ENCODE measurements at regions not wholly inside any gene's neighbourhood (a gene's known extent, or its start where the extent isn't known, plus 50 kb on each side); places are given as distances from the start of the nearest gene placed in this dataset.
"Not testable (repeated sequence)": the region's sequence is repeated elsewhere in the genome, so short reads cannot be mapped to it uniquely, and the experiment has no call there.

GRCh38 chr4:23023666-23024065, 330.9 kb downstream of the GBA3 start:
- H3K27ac Mint-ChIP-seq: no peak overlapping the region
- H3K4me3 Mint-ChIP-seq: no peak overlapping the region
- DNase-seq: no peak
- no peaks in the 10 kb centered on the region for H3K36me3 Mint-ChIP-seq (ENCODE audit: low read depth)
- no peaks in the 10 kb centered on the region for H3K27me3 Mint-ChIP-seq (ENCODE audit: low read depth)
- CTCF ChIA-PET: no interaction called here
- H3K9me3 Mint-ChIP-seq: no peaks in the 10 kb centered on the region
- intact Hi-C loops (cut with micrococcal nuclease): no loop called here
- no peaks in the 10 kb centered on the region for H3K4me1 Mint-ChIP-seq (ENCODE audit: low read depth)

DNA sequence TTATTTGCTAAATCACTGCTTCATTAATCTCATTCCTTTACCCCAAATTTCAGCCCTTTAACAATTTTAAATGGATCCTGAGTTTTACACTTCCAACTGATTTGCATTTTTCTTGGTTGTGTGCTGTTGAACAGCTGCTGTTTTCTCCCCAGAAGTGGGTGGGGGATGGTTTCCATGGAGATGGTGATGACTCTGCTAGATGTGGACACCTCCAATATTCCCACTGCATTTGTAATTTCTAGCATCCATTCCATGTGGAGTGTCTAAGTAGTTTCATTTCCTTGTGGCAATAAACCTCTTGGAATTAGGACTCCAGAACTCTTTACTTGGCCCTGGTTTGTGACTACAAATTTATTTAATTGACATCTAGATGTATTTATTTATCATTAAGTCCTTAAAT, 330.4 kb downstream of the GBA3 start:
- Mint-ChIP-seq H3K4me1 (ENCODE audit: low read depth) (no peaks in the 10 kb centered on the region), H3K36me3 (ENCODE audit: low read depth) (no peaks in the 10 kb centered on the region), H3K4me3 (no peak overlapping the region), H3K27ac (no peak overlapping the region), H3K9me3 (no peaks in the 10 kb centered on the region), H3K27me3 (ENCODE audit: low read depth) (no peaks in the 10 kb centered on the region)
- CTCF ChIA-PET: no interaction called here
- DNase-seq: no peak
- intact Hi-C loops (cut with micrococcal nuclease): no loop called here

DNA sequence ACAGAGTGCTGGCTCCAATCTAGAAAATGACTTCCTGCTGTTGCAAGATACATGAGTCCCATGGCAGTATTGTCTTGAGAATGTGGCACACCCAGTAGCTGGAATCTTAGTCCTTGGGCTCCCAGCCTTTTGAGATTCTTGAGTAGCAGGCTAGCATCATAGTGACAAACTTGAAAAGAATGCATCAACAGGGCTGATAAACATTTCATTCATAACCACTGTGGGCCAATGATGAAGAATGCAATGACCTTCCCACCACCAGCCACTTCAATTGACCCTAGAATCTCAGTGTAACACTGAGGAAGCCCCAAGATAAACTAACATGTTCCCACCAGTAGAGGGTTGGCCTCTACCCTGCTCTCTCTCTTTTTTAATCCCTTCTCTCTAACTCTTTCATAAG, 329.3 kb downstream of the GBA3 start:
- Mint-ChIP-seq H3K36me3 (ENCODE audit: low read depth) (no peaks in the 10 kb centered on the region), H3K27me3 (ENCODE audit: low read depth) (no peaks in the 10 kb centered on the region), H3K4me3 (no peak overlapping the region)

GRCh38 chr4:23021040-23021439, 328.3 kb downstream of the GBA3 start:
- no peak overlapping the region for H3K4me3 Mint-ChIP-seq
- no peaks in the 10 kb centered on the region for H3K4me1 Mint-ChIP-seq (ENCODE audit: low read depth)
- DNase-seq: no peak
- CTCF ChIA-PET: no interaction called here
- no peaks in the 10 kb centered on the region for H3K9me3 Mint-ChIP-seq
- H3K36me3 Mint-ChIP-seq (ENCODE audit: low read depth): no peaks in the 10 kb centered on the region
- no peak overlapping the region for H3K27ac Mint-ChIP-seq
- intact Hi-C loops (cut with micrococcal nuclease): no loop called here
- H3K27me3 Mint-ChIP-seq (ENCODE audit: low read depth): no peaks in the 10 kb centered on the region

More for the DNA sequence above, 329.3 kb downstream of the GBA3 start:
- CTCF ChIA-PET: no interaction called here
- no peak overlapping the region for H3K27ac Mint-ChIP-seq
- no peaks in the 10 kb centered on the region for H3K9me3 Mint-ChIP-seq
- no peak for DNase-seq
- no peaks in the 10 kb centered on the region for H3K4me1 Mint-ChIP-seq (ENCODE audit: low read depth)
- intact Hi-C loops (cut with micrococcal nuclease): no loop called here

DNA sequence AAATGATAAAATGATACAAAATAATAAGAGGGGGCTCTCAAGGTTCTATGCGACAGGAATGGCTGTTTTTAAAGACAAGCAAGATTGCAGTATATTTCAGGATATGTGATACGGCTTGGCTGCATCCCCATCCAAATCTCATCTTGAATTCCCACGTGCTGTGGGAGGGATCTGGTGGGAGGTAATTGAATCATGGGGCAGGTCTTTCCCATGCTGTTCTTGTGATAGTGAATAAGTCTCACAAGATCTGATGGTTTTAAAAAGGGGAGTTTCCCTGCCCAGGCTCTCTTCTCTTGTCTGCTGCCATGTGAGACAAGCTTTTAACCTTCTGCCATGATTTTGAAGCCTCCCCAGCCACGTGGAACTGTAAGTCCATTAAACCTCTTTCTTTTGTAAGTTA, 327.7 kb downstream of the GBA3 start:
- DNase-seq; H3K4me1 Mint-ChIP-seq (ENCODE audit: low read depth); CTCF ChIA-PET; H3K9me3 Mint-ChIP-seq; intact Hi-C loops (cut with micrococcal nuclease); H3K36me3 Mint-ChIP-seq (ENCODE audit: low read depth); H3K27ac Mint-ChIP-seq; H3K27me3 Mint-ChIP-seq (ENCODE audit: low read depth); H3K4me3 Mint-ChIP-seq: not testable (repeated sequence)

GRCh38 chr4:23016981-23017380, 324.2 kb downstream of the GBA3 start:
- H3K27me3 Mint-ChIP-seq (ENCODE audit: low read depth): no peaks in the 10 kb centered on the region
- H3K9me3 Mint-ChIP-seq: no peaks in the 10 kb centered on the region
- DNase-seq: no peak
- CTCF ChIA-PET: no interaction called here
- no peaks in the 10 kb centered on the region for H3K4me1 Mint-ChIP-seq (ENCODE audit: low read depth)
- intact Hi-C loops (cut with micrococcal nuclease): no loop called here
- no peak overlapping the region for H3K27ac Mint-ChIP-seq
- no peaks in the 10 kb centered on the region for H3K36me3 Mint-ChIP-seq (ENCODE audit: low read depth)
- no peak overlapping the region for H3K4me3 Mint-ChIP-seq

GRCh38 chr4:23015821-23016220, 323.1 kb downstream of the GBA3 start:
- Mint-ChIP-seq H3K27ac (no peak overlapping the region), H3K4me3 (no peak overlapping the region), H3K27me3 (ENCODE audit: low read depth) (no peaks in the 10 kb centered on the region), H3K4me1 (ENCODE audit: low read depth) (no peaks in the 10 kb centered on the region), H3K36me3 (ENCODE audit: low read depth) (no peaks in the 10 kb centered on the region), H3K9me3 (no peaks in the 10 kb centered on the region)
- CTCF ChIA-PET: no interaction called here
- no peak for DNase-seq
- intact Hi-C loops (cut with micrococcal nuclease): no loop called here

GRCh38 chr4:23009093-23009492, 316.4 kb downstream of the GBA3 start:
- Mint-ChIP-seq H3K27ac (no peak overlapping the region), H3K4me1 (ENCODE audit: low read depth) (no peaks in the 10 kb centered on the region), H3K36me3 (ENCODE audit: low read depth) (no peaks in the 10 kb centered on the region), H3K27me3 (ENCODE audit: low read depth) (no peaks in the 10 kb centered on the region), H3K9me3 (no peaks in the 10 kb centered on the region), H3K4me3 (no peak overlapping the region)
- CTCF ChIA-PET: no interaction called here
- intact Hi-C loops (cut with micrococcal nuclease): no loop called here
- DNase-seq: no peak

DNA sequence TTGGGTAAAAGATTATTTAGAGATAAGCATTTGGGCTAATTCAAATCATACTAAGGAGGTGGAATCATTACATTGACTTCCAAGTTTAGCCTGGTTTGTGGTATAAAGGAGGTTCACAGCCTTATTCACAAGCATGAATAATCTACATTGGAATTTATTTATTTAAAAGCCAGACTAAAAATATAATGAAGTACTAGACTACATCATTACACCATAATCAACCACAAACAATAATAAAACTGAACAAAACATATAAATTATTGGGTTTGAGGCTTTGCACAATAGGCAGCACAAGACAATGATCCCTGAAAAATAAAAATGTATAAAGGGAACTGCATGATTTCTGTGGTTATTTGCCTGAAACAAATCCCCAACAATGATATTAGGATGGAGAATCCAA, 314.0 kb downstream of the GBA3 start:
- DNase-seq: no peak
- intact Hi-C loops (cut with micrococcal nuclease): no loop called here
- Mint-ChIP-seq H3K4me1 (ENCODE audit: low read depth) (no peaks in the 10 kb centered on the region), H3K36me3 (ENCODE audit: low read depth) (no peaks in the 10 kb centered on the region), H3K4me3 (no peak overlapping the region), H3K9me3 (no peaks in the 10 kb centered on the region), H3K27ac (no peak overlapping the region), H3K27me3 (ENCODE audit: low read depth) (no peaks in the 10 kb centered on the region)
- CTCF ChIA-PET: no interaction called here

- intact Hi-C loops (cut with micrococcal nuclease): no loop called here
- no peaks in the 10 kb centered on the region for H3K9me3 Mint-ChIP-seq
- H3K4me3 Mint-ChIP-seq: no peak overlapping the region
- H3K27me3 Mint-ChIP-seq (ENCODE audit: low read depth): no peaks in the 10 kb centered on the region
- DNase-seq: no peak
- CTCF ChIA-PET: no interaction called here
- H3K36me3 Mint-ChIP-seq (ENCODE audit: low read depth): no peaks in the 10 kb centered on the region
- H3K27ac Mint-ChIP-seq: no peak overlapping the region
- no peaks in the 10 kb centered on the region for H3K4me1 Mint-ChIP-seq (ENCODE audit: low read depth)
Measured at GRCh38 chr4:23005691-23006090, 313.0 kb downstream of the GBA3 start.

DNA sequence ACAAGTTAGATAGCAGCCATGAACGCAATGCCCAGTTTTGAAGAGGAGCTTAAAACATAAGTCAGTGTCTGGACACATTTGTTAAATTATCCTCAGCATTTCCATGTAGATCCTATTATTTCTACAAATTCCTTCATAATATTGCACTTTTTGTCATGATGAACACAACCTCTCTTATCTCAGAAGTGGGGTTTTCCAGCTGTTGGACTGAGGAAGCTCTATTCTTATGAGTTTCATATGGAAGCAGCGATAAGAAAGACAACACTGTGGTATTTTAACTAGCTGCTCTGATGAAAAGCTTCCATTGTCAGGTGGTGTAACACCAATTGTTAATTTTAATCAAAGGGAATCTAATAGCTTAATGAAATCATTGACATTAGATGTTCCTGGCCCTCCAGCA, 308.7 kb downstream of the GBA3 start:
- CTCF ChIA-PET: no interaction called here
- Mint-ChIP-seq H3K4me1 (ENCODE audit: low read depth) (no peaks in the 10 kb centered on the region), H3K9me3 (peaks cover 3% of the 10 kb centered on the region), H3K27me3 (ENCODE audit: low read depth) (no peaks in the 10 kb centered on the region), H3K27ac (no peak overlapping the region), H3K4me3 (no peak overlapping the region), H3K36me3 (ENCODE audit: low read depth) (no peaks in the 10 kb centered on the region)
- intact Hi-C loops (cut with micrococcal nuclease): no loop called here
- DNase-seq: no peak

GRCh38 chr4:22999419-22999818, 306.7 kb downstream of the GBA3 start:
- Mint-ChIP-seq H3K36me3 (ENCODE audit: low read depth) (no peaks in the 10 kb centered on the region), H3K4me3 (no peak overlapping the region), H3K27me3 (ENCODE audit: low read depth) (no peaks in the 10 kb centered on the region), H3K4me1 (ENCODE audit: low read depth) (no peaks in the 10 kb centered on the region), H3K27ac (no peak overlapping the region), H3K9me3 (peaks cover 4% of the 10 kb centered on the region)
- intact Hi-C loops (cut with micrococcal nuclease): no loop called here
- CTCF ChIA-PET: no interaction called here
- DNase-seq: no peak

GRCh38 chr4:22997358-22998224, 304.9 kb downstream of the GBA3 start:
- CTCF ChIA-PET: no interaction called here
- intact Hi-C loops (cut with micrococcal nuclease): no loop called here
- Mint-ChIP-seq H3K27me3 (ENCODE audit: low read depth) (no peaks in the 10 kb centered on the region), H3K9me3 (peaks cover 4% of the 10 kb centered on the region), H3K36me3 (ENCODE audit: low read depth) (no peaks in the 10 kb centered on the region), H3K27ac (no peak overlapping the region), H3K4me3 (no peak overlapping the region), H3K4me1 (ENCODE audit: low read depth) (no peaks in the 10 kb centered on the region)
- no peak for DNase-seq
